ENCODE measurements at regions not wholly inside any gene's neighbourhood (a gene's known extent, or its start where the extent isn't known, plus 50 kb on each side); places are given as distances from the start of the nearest gene placed in this dataset.

GRCh38 chr5:165913059-165913458, 2378.4 kb upstream of the WWC1 start:
- in situ Hi-C loops (cut with HindIII; ENCODE audit: low sequenced_read_pairs) = no loop called here

- in situ Hi-C loops (cut with HindIII; ENCODE audit: low sequenced_read_pairs) = no loop called here
Observed at GRCh38 chr5:165914456-165914855, 2377.0 kb upstream of the WWC1 start.

- in situ Hi-C loops (cut with HindIII; ENCODE audit: low sequenced_read_pairs) = no loop called here
Observed at GRCh38 chr5:165919196-165919595, 2372.2 kb upstream of the WWC1 start.

- in situ Hi-C loops (cut with HindIII; ENCODE audit: low sequenced_read_pairs) = no loop called here
Observed at GRCh38 chr5:165920655-165921054, 2370.8 kb upstream of the WWC1 start.

GRCh38 chr5:165928971-165929370, 2362.5 kb upstream of the WWC1 start:
- in situ Hi-C loops (cut with HindIII; ENCODE audit: low sequenced_read_pairs) = no loop called here

- in situ Hi-C loops (cut with HindIII; ENCODE audit: low sequenced_read_pairs) = no loop called here
Observed at GRCh38 chr5:165940541-165940940, 2350.9 kb upstream of the WWC1 start.

- in situ Hi-C loops (cut with HindIII; ENCODE audit: low sequenced_read_pairs) = no loop called here
Observed at GRCh38 chr5:165956854-165957253, 2334.6 kb upstream of the WWC1 start.

GRCh38 chr5:165981671-165982070, 2309.8 kb upstream of the WWC1 start:
- in situ Hi-C loops (cut with HindIII; ENCODE audit: low sequenced_read_pairs) = no loop called here

GRCh38 chr5:165996201-165996875, 2295.1 kb upstream of the WWC1 start:
- in situ Hi-C loops (cut with HindIII; ENCODE audit: low sequenced_read_pairs) = no loop called here

GRCh38 chr5:165999693-166000320, 2291.6 kb upstream of the WWC1 start:
- in situ Hi-C loops (cut with HindIII; ENCODE audit: low sequenced_read_pairs) = no loop called here

GRCh38 chr5:166004006-166004405, 2287.4 kb upstream of the WWC1 start:
- in situ Hi-C loops (cut with HindIII; ENCODE audit: low sequenced_read_pairs) = no loop called here

GRCh38 chr5:166013415-166013814, 2278.0 kb upstream of the WWC1 start:
- in situ Hi-C loops (cut with HindIII; ENCODE audit: low sequenced_read_pairs) = no loop called here

- in situ Hi-C loops (cut with HindIII; ENCODE audit: low sequenced_read_pairs) = no loop called here
Observed at GRCh38 chr5:166014256-166014655, 2277.2 kb upstream of the WWC1 start.

- in situ Hi-C loops (cut with HindIII; ENCODE audit: low sequenced_read_pairs) = no loop called here
Observed at GRCh38 chr5:166018716-166019115, 2272.7 kb upstream of the WWC1 start.

GRCh38 chr5:166022065-166022464, 2269.4 kb upstream of the WWC1 start:
- in situ Hi-C loops (cut with HindIII; ENCODE audit: low sequenced_read_pairs) = no loop called here

- in situ Hi-C loops (cut with HindIII; ENCODE audit: low sequenced_read_pairs) = no loop called here
Observed at GRCh38 chr5:166024970-166025369, 2266.5 kb upstream of the WWC1 start.

- in situ Hi-C loops (cut with HindIII; ENCODE audit: low sequenced_read_pairs) = no loop called here
Observed at GRCh38 chr5:166027582-166027981, 2263.9 kb upstream of the WWC1 start.

GRCh38 chr5:166031926-166032325, 2259.5 kb upstream of the WWC1 start:
- in situ Hi-C loops (cut with HindIII; ENCODE audit: low sequenced_read_pairs) = no loop called here

GRCh38 chr5:166032601-166033000, 2258.8 kb upstream of the WWC1 start:
- in situ Hi-C loops (cut with HindIII; ENCODE audit: low sequenced_read_pairs) = no loop called here

GRCh38 chr5:166045961-166046360, 2245.5 kb upstream of the WWC1 start:
- in situ Hi-C loops (cut with HindIII; ENCODE audit: low sequenced_read_pairs) = no loop called here

GRCh38 chr5:166046956-166047355, 2244.5 kb upstream of the WWC1 start:
- in situ Hi-C loops (cut with HindIII; ENCODE audit: low sequenced_read_pairs) = no loop called here

GRCh38 chr5:166050531-166050930, 2240.9 kb upstream of the WWC1 start:
- in situ Hi-C loops (cut with HindIII; ENCODE audit: low sequenced_read_pairs) = no loop called here

- in situ Hi-C loops (cut with HindIII; ENCODE audit: low sequenced_read_pairs) = no loop called here
Observed at GRCh38 chr5:166058660-166059059, 2232.8 kb upstream of the WWC1 start.
